HEK293 (cell line): ENCODE measurements at regions not wholly inside any gene's neighbourhood (a gene's known extent, or its start where the extent isn't known, plus 50 kb on each side); places are given as distances from the start of the nearest gene placed in this dataset.
A peak's percentile ranks its signal among the peaks of the same experiment; 100 is the strongest.

ENCODE experiments used
- CTCF ChIA-PET: fragments of 350-600 bp; formaldehyde crosslinking; extraction: SDS; loops from one replicate; lab custom pipeline; 2021; ENCODE audit warnings: antibody characterized with exemption; lab: Yijun Ruan, JAX
- POLR2A ChIA-PET: fragments of 300-600 bp; formaldehyde crosslinking; extraction: SDS; loops from one replicate; lab custom pipeline; 2020; ENCODE audit warnings: antibody characterized with exemption, inconsistent platforms; lab: Yijun Ruan, JAX
- H3K27ac ChIP-seq: fragments of 200-500 bp; sonication (Bioruptor generic); 2 replicates; pipeline ENCODE4 v1.5.1; 2014; ENCODE audit warnings: low read depth, low read length, control low read depth, inconsistent platforms; ENCODE audit errors: extremely low read depth
- H3K36me3 ChIP-seq, 2 experiments: fragments of 200-500 bp in 1 of 2; sonication (Bioruptor generic) in 1 of 2; 1 replicate in 1 of 2; 2 replicates in 1 of 2; pipeline ENCODE4 v1.5.1; 2014 to 2017; ENCODE audit warnings: inconsistent platforms in 2 of 2, low read length in 2 of 2; ENCODE audit not compliant: control insufficient read depth in 2 of 2, insufficient read depth in 1 of 2
- H3K4me1 ChIP-seq: fragments of 200-500 bp; sonication (Bioruptor generic); 2 replicates; pipeline ENCODE4 v1.5.1; 2014; ENCODE audit warnings: mild to moderate bottlenecking, low read length, inconsistent platforms; ENCODE audit not compliant: control insufficient read depth, insufficient read depth
- H3K4me3 ChIP-seq: 2 replicates; pipeline ENCODE4 v1.5.1; 2011; ENCODE audit warnings: low read depth, mild to moderate bottlenecking, control low read depth, low read length, moderate library complexity
- H3K9me3 ChIP-seq: fragments of 200-500 bp; sonication (Bioruptor generic); 2 replicates; pipeline ENCODE4 v1.5.1; 2014; ENCODE audit warnings: low read depth, low read length, inconsistent platforms; ENCODE audit not compliant: control insufficient read depth, insufficient read depth
- PATZ1 ChIP-seq: fragments of 450-650 bp; formaldehyde crosslinking; IDR thresholded peaks from 2 replicates; pipeline ENCODE4 v1.5.1; 2016; ENCODE audit warnings: missing biosample characterization, missing genetic modification characterization
- REST ChIP-seq: fragments of 450-650 bp; formaldehyde crosslinking; IDR thresholded peaks from 2 replicates; pipeline ENCODE4 v1.5.1; 2016; ENCODE audit warnings: missing biosample characterization, missing genetic modification characterization
- TRIM28 ChIP-seq: IDR thresholded peaks from 2 replicates; pipeline ENCODE4 v1.6.1; 2011; ENCODE audit warnings: low read length, control low read depth, borderline replicate concordance
- ZBTB17 ChIP-seq: fragments of 450-650 bp; formaldehyde crosslinking; IDR thresholded peaks from 2 replicates; pipeline ENCODE4 v1.5.1; 2016; ENCODE audit warnings: missing biosample characterization, missing genetic modification characterization
- ZBTB26 ChIP-seq: fragments of 450-650 bp; formaldehyde crosslinking; optimal IDR thresholded peaks from 2 replicates; pipeline ENCODE3; 2016; ENCODE audit warnings: missing biosample characterization, mild to moderate bottlenecking, missing genetic modification characterization
- ZBTB6 ChIP-seq: fragments of 450-650 bp; formaldehyde crosslinking; IDR thresholded peaks from 2 replicates; pipeline ENCODE4 v1.5.1; 2017; ENCODE audit warnings: missing biosample characterization, missing genetic modification characterization
- ZNF157 ChIP-seq: fragments of 450-650 bp; formaldehyde crosslinking; IDR thresholded peaks from 2 replicates; pipeline ENCODE4 v1.5.1; 2016; ENCODE audit warnings: missing biosample characterization, missing genetic modification characterization
- ZNF211 ChIP-seq: fragments of 450-650 bp; formaldehyde crosslinking; IDR thresholded peaks from 2 replicates; pipeline ENCODE4 v1.5.1; 2016; ENCODE audit warnings: low read depth, missing biosample characterization, missing genetic modification characterization
- ZNF221 ChIP-seq: fragments of 450-650 bp; formaldehyde crosslinking; IDR thresholded peaks from 2 replicates; pipeline ENCODE4 v1.5.1; 2017; ENCODE audit warnings: missing biosample characterization, missing genetic modification characterization, borderline replicate concordance
- ZNF239 ChIP-seq: fragments of 450-650 bp; formaldehyde crosslinking; IDR thresholded peaks from 2 replicates; pipeline ENCODE4 v1.5.1; 2016; ENCODE audit warnings: missing biosample characterization, missing genetic modification characterization
- ZNF350 ChIP-seq: fragments of 450-650 bp; formaldehyde crosslinking; IDR thresholded peaks from 2 replicates; pipeline ENCODE4 v1.5.0; 2017; ENCODE audit warnings: missing biosample characterization, mild to moderate bottlenecking, missing genetic modification characterization
- ZNF404 ChIP-seq: fragments of 450-650 bp; formaldehyde crosslinking; IDR thresholded peaks from 2 replicates; pipeline ENCODE4 v1.5.1; 2017; ENCODE audit warnings: missing biosample characterization, missing genetic modification characterization
- ZNF571 ChIP-seq: fragments of 450-650 bp; formaldehyde crosslinking; IDR thresholded peaks from 2 replicates; pipeline ENCODE4 v1.5.0; 2017; ENCODE audit warnings: missing biosample characterization, missing genetic modification characterization
- ZNF585B ChIP-seq: fragments of 450-650 bp; formaldehyde crosslinking; IDR thresholded peaks from 2 replicates; pipeline ENCODE4 v1.5.1; 2016; ENCODE audit warnings: missing biosample characterization, missing genetic modification characterization
- ZNF777 ChIP-seq: fragments of 450-650 bp; formaldehyde crosslinking; IDR thresholded peaks from 2 replicates; pipeline ENCODE4 v1.5.1; 2017; ENCODE audit warnings: missing biosample characterization, missing genetic modification characterization, borderline replicate concordance

GRCh38 chr7:54664235-54665228 lies 94.5 kb downstream of the SEC61G start (continued):
- peak; percentile 50; the same call in 1 of the 2 replicates for TF ChIP-seq REST (tag by site-specific recombination)
- no peak for TF ChIP-seq ZNF571 (tag by site-specific recombination)
- TF ChIP-seq ZNF585B (tag by site-specific recombination) = no peak
- TF ChIP-seq ZNF404 = no peak
- TF ChIP-seq ZBTB26 (tag by site-specific recombination) = peak; percentile 76
- peak; percentile 57; the same call in 1 of the 2 replicates for TF ChIP-seq ZBTB17
- TF ChIP-seq ZNF157 = no peak
- no peak for TF ChIP-seq ZNF211 (tag by site-specific recombination)

GRCh38 chr7:54663603-54664234 lies 95.3 kb downstream of the SEC61G start:
- H3K4me3 ChIP-seq = peak overlapping the region; percentile 45
- H3K9me3 ChIP-seq = no peaks in the 10 kb centered on the region
- ChIA-PET CTCF (interaction anchor here (0.7 to 1.1 kb wide), 2 partner anchors 17 to 521 kb away, joined by 3 to 4 read pairs; no protein-coding TSS in a partner anchor), POLR2A (no interaction called here)
- no peaks in the 10 kb centered on the region for H3K4me1 ChIP-seq
- no peak overlapping the region for H3K27ac ChIP-seq
- TF ChIP-seq ZBTB6 (tag by site-specific recombination) (no peak), TRIM28 (no peak), PATZ1 (tag by site-specific recombination) (no peak), ZNF350 (tag by site-specific recombination) (no peak), ZNF777 (tag by site-specific recombination) (peak; percentile 22; the same call in 1 of the 2 replicates), ZNF239 (tag by site-specific recombination) (no peak), ZNF221 (tag by site-specific recombination) (no peak)
- H3K36me3 ChIP-seq = no peaks in the 10 kb centered on the region
